ENCODE measurements at regions not wholly inside any gene's neighbourhood (a gene's known extent, or its start where the extent isn't known, plus 50 kb on each side); places are given as distances from the start of the nearest gene placed in this dataset.

- DNase-seq (ENCODE audit: low read depth in 1 of 2, low spot score in 1 of 2), result no peak
Observed at GRCh38 chr5:117461966-117462365, 887.3 kb upstream of the SEMA6A start.

- no peak for DNase-seq (ENCODE audit: low read depth in 1 of 2, low spot score in 1 of 2)
Observed at GRCh38 chr5:117461403-117461802, 886.8 kb upstream of the SEMA6A start.

GRCh38 chr5:117457656-117458055, 883.0 kb upstream of the SEMA6A start:
- DNase-seq (ENCODE audit: low read depth in 1 of 2, low spot score in 1 of 2), result no peak

GRCh38 chr5:117456866-117457470, 882.3 kb upstream of the SEMA6A start:
- DNase-seq (ENCODE audit: low read depth in 1 of 2, low spot score in 1 of 2), result no peak

GRCh38 chr5:117455236-117456233, 880.9 kb upstream of the SEMA6A start:
- DNase-seq (ENCODE audit: low read depth in 1 of 2, low spot score in 1 of 2), result no peak

- DNase-seq (ENCODE audit: low read depth in 1 of 2, low spot score in 1 of 2), result peak in 1 of 2 donors; percentile 6
Observed at GRCh38 chr5:117454716-117455212, 880.1 kb upstream of the SEMA6A start.

GRCh38 chr5:117436846-117437245, 862.2 kb upstream of the SEMA6A start:
- no peak for DNase-seq (ENCODE audit: low read depth in 1 of 2, low spot score in 1 of 2)

- DNase-seq (ENCODE audit: low read depth in 1 of 2, low spot score in 1 of 2), result no peak
Observed at GRCh38 chr5:117435203-117435602, 860.6 kb upstream of the SEMA6A start.

GRCh38 chr5:117434254-117434653, 859.6 kb upstream of the SEMA6A start:
- no peak for DNase-seq (ENCODE audit: low read depth in 1 of 2, low spot score in 1 of 2)

GRCh38 chr5:117433818-117434217, 859.2 kb upstream of the SEMA6A start:
- no peak for DNase-seq (ENCODE audit: low read depth in 1 of 2, low spot score in 1 of 2)

GRCh38 chr5:117431091-117431490, 856.5 kb upstream of the SEMA6A start:
- no peak for DNase-seq (ENCODE audit: low read depth in 1 of 2, low spot score in 1 of 2)

GRCh38 chr5:117425163-117425562, 850.5 kb upstream of the SEMA6A start:
- no peak for DNase-seq (ENCODE audit: low read depth in 1 of 2, low spot score in 1 of 2)

GRCh38 chr5:117424559-117424958, 849.9 kb upstream of the SEMA6A start:
- DNase-seq (ENCODE audit: low read depth in 1 of 2, low spot score in 1 of 2), result no peak

GRCh38 chr5:117417501-117417900, 842.9 kb upstream of the SEMA6A start:
- no peak for DNase-seq (ENCODE audit: low read depth in 1 of 2, low spot score in 1 of 2)

GRCh38 chr5:117414926-117415325, 840.3 kb upstream of the SEMA6A start:
- no peak for DNase-seq (ENCODE audit: low read depth in 1 of 2, low spot score in 1 of 2)

- DNase-seq (ENCODE audit: low read depth in 1 of 2, low spot score in 1 of 2), result no peak
Observed at GRCh38 chr5:117411701-117412100, 837.1 kb upstream of the SEMA6A start.

- no peak for DNase-seq (ENCODE audit: low read depth in 1 of 2, low spot score in 1 of 2)
Observed at GRCh38 chr5:117405197-117405596, 830.6 kb upstream of the SEMA6A start.

GRCh38 chr5:117394506-117395157, 820.0 kb upstream of the SEMA6A start:
- DNase-seq (ENCODE audit: low read depth in 1 of 2, low spot score in 1 of 2), result no peak

- no peak for DNase-seq (ENCODE audit: low read depth in 1 of 2, low spot score in 1 of 2)
Observed at GRCh38 chr5:117393125-117393524, 818.5 kb upstream of the SEMA6A start.

- DNase-seq (ENCODE audit: low read depth in 1 of 2, low spot score in 1 of 2), result no peak
Observed at GRCh38 chr5:117380316-117380715, 805.7 kb upstream of the SEMA6A start.

- DNase-seq (ENCODE audit: low read depth in 1 of 2, low spot score in 1 of 2), result no peak
Observed at GRCh38 chr5:117379521-117379920, 804.9 kb upstream of the SEMA6A start.

- no peak for DNase-seq (ENCODE audit: low read depth in 1 of 2, low spot score in 1 of 2)
Observed at GRCh38 chr5:117376748-117377147, 802.1 kb upstream of the SEMA6A start.
